Esophagus muscularis mucosa (tissue), 4 donors: ENCODE measurements at regions not wholly inside any gene's neighbourhood (a gene's known extent, or its start where the extent isn't known, plus 50 kb on each side); places are given as distances from the start of the nearest gene placed in this dataset.

Experiments
- CTCF ChIP-seq, 3 experiments: fragments of 200-600 bp in 2 of 3; fragments of 450-650 bp in 1 of 3; sonication (generic) in 2 of 3; IDR thresholded peaks; one replicate each; pipeline ENCODE4 v1.5.1; 2017 to 2019; ENCODE audit warnings: antibody characterized with exemption in 3 of 3, mild to moderate bottlenecking in 2 of 3, moderate library complexity in 1 of 3
- EP300 ChIP-seq: sonication (generic); formaldehyde crosslinking; IDR thresholded peaks from one replicate; pipeline ENCODE4 v1.6.1; 2017; ENCODE audit warnings: antibody characterized with exemption
- POLR2AphosphoS5 ChIP-seq, 2 donors: sonication (generic); formaldehyde crosslinking; IDR thresholded peaks; one replicate each; pipeline ENCODE4 v1.6.1; 2017; ENCODE audit warnings: antibody characterized with exemption in 2 of 2

- TF ChIP-seq CTCF (IDR thresholded peaks at IDR 0.05) = no peak
- TF ChIP-seq POLR2AphosphoS5 (IDR thresholded peaks at IDR 0.05) = no peak
- TF ChIP-seq EP300 = no peak
These were observed 77.3 kb downstream of the EDN1 start for GRCh38 chr6:12367412-12367811.
